AG20443 (cell line): ENCODE measurements at regions not wholly inside any gene's neighbourhood (a gene's known extent, or its start where the extent isn't known, plus 50 kb on each side); places are given as distances from the start of the nearest gene placed in this dataset.

Experiments used
- DNase-seq: peaks from one replicate; pipeline ENCODE4 v3.0.0; 2012; ENCODE audit warnings: low spot score, mixed read lengths

GRCh38 chr14:101135796-101136742, 232.5 kb upstream of the RTL1 start:
- peak; percentile 8 for DNase-seq

GRCh38 chr14:101137234-101137633, 233.7 kb upstream of the RTL1 start:
- DNase-seq: no peak

GRCh38 chr14:101147848-101148247, 244.3 kb upstream of the RTL1 start:
- DNase-seq: no peak

GRCh38 chr14:101150039-101150610, 246.6 kb upstream of the RTL1 start:
- DNase-seq: no peak

- no peak for DNase-seq
These were observed 247.9 kb upstream of the RTL1 start for GRCh38 chr14:101151226-101151926.

GRCh38 chr14:101151927-101152305, 248.4 kb upstream of the RTL1 start:
- no peak for DNase-seq

- DNase-seq: no peak
These were observed 249.3 kb upstream of the RTL1 start for GRCh38 chr14:101152855-101153254.

- DNase-seq: no peak
These were observed 250.2 kb upstream of the RTL1 start for GRCh38 chr14:101153691-101154090.

- no peak for DNase-seq
These were observed 252.1 kb upstream of the RTL1 start for GRCh38 chr14:101155575-101155974.

- no peak for DNase-seq
These were observed 263.9 kb upstream of the RTL1 start for GRCh38 chr14:101167428-101167827.

GRCh38 chr14:101169267-101169666, 265.7 kb upstream of the RTL1 start:
- DNase-seq: no peak

- no peak for DNase-seq
These were observed 268.1 kb upstream of the RTL1 start for GRCh38 chr14:101171650-101172049.

- peak; percentile 7 for DNase-seq
These were observed 270.4 kb upstream of the RTL1 start for GRCh38 chr14:101173698-101174521.

- no peak for DNase-seq
These were observed 271.0 kb upstream of the RTL1 start for GRCh38 chr14:101174522-101174838.

- peak; percentile 2 for DNase-seq
These were observed 271.6 kb upstream of the RTL1 start for GRCh38 chr14:101174980-101175606.

- DNase-seq: no peak
These were observed 272.4 kb upstream of the RTL1 start for GRCh38 chr14:101175731-101176534.

GRCh38 chr14:101176535-101177205, 273.1 kb upstream of the RTL1 start:
- peak; percentile 7 for DNase-seq

- DNase-seq: peak; percentile 5
These were observed 273.9 kb upstream of the RTL1 start for GRCh38 chr14:101177301-101177971.

- DNase-seq: no peak
These were observed 274.9 kb upstream of the RTL1 start for GRCh38 chr14:101178184-101179072.
